H9 (cell line): ENCODE measurements at regions not wholly inside any gene's neighbourhood (a gene's known extent, or its start where the extent isn't known, plus 50 kb on each side); places are given as distances from the start of the nearest gene placed in this dataset.

Source experiments
- DNase-seq: peaks from one replicate; pipeline ENCODE4 v3.0.0-alpha.2; 2017
- H2AFZ ChIP-seq: one replicate; pipeline ENCODE4 v1.6.1; 2013; ENCODE audit warnings: mild to moderate bottlenecking, low read length, control low read depth, moderate library complexity
- H2AK5ac ChIP-seq: 2 replicates; pipeline ENCODE4 v1.6.1; 2013; ENCODE audit warnings: low read length, control low read depth, mixed read lengths; ENCODE audit not compliant: insufficient read length
- H2BK120ac ChIP-seq: one replicate; pipeline ENCODE4 v1.6.1; 2013; ENCODE audit warnings: low read depth, mild to moderate bottlenecking, low read length, control low read depth, inconsistent platforms; ENCODE audit not compliant: poor library complexity, severe bottlenecking
- H2BK12ac ChIP-seq: 2 replicates; pipeline ENCODE4 v1.6.1; 2013; ENCODE audit warnings: low read length, control low read depth, mixed read lengths, low read depth; ENCODE audit not compliant: insufficient read length
- H2BK15ac ChIP-seq: 2 replicates; pipeline ENCODE4 v1.6.1; 2013; ENCODE audit warnings: low read depth, low read length, control low read depth
- H2BK20ac ChIP-seq: one replicate; pipeline ENCODE4 v1.6.1; 2013; ENCODE audit warnings: low read depth, mild to moderate bottlenecking, low read length, control low read depth, inconsistent platforms; ENCODE audit not compliant: poor library complexity, severe bottlenecking
- H2BK5ac ChIP-seq: 2 replicates; pipeline ENCODE4 v1.6.1; 2013; ENCODE audit warnings: low read length, control low read depth, mixed read lengths; ENCODE audit not compliant: insufficient read length
- H3K14ac ChIP-seq: 2 replicates; pipeline ENCODE4 v1.6.1; 2013; ENCODE audit warnings: low read length, control low read depth; ENCODE audit not compliant: insufficient read depth
- H3K18ac ChIP-seq: 2 replicates; pipeline ENCODE4 v1.6.1; 2013; ENCODE audit warnings: low read depth, mild to moderate bottlenecking, mixed read lengths, low read length, control low read depth; ENCODE audit not compliant: insufficient read length
- H3K23ac ChIP-seq: 2 replicates; pipeline ENCODE4 v1.6.1; 2013; ENCODE audit warnings: low read length, control low read depth, mixed read lengths, low read depth; ENCODE audit not compliant: insufficient read length
- H3K23me2 ChIP-seq: 2 replicates; pipeline ENCODE4 v1.6.1; 2013; ENCODE audit warnings: low read depth, mild to moderate bottlenecking, mixed read lengths, low read length, control low read depth; ENCODE audit not compliant: insufficient read length, poor library complexity, severe bottlenecking
- H3K27ac ChIP-seq: 2 replicates; pipeline ENCODE4 v1.5.1; 2013; ENCODE audit warnings: low read length, control low read depth, mixed read lengths, low read depth; ENCODE audit not compliant: insufficient read length
- H3K27me3 ChIP-seq: 2 replicates; pipeline ENCODE4 v1.6.1; 2013; ENCODE audit warnings: low read length, control low read depth, inconsistent platforms; ENCODE audit not compliant: insufficient read depth
- H3K4ac ChIP-seq: 2 replicates; pipeline ENCODE4 v1.6.1; 2013; ENCODE audit warnings: low read depth, mild to moderate bottlenecking, control low read depth, inconsistent platforms, low read length, moderate library complexity
- H3K4me1 ChIP-seq: 2 replicates; pipeline ENCODE4 v1.6.1; 2013; ENCODE audit warnings: low read length, control low read depth, inconsistent platforms; ENCODE audit not compliant: insufficient read depth
- H3K4me2 ChIP-seq: 2 replicates; pipeline ENCODE4 v1.6.1; 2013; ENCODE audit warnings: low read length, control low read depth, mixed read lengths; ENCODE audit not compliant: insufficient read length, insufficient read depth
- H3K56ac ChIP-seq: 2 replicates; pipeline ENCODE4 v1.6.1; 2013; ENCODE audit warnings: low read depth, mild to moderate bottlenecking, mixed read lengths, low read length, control low read depth; ENCODE audit not compliant: insufficient read length
- H3K79me1 ChIP-seq: 2 replicates; pipeline ENCODE4 v1.6.1; 2013; ENCODE audit warnings: low read depth, mild to moderate bottlenecking, moderate library complexity, low read length, control low read depth, inconsistent platforms; ENCODE audit not compliant: insufficient read depth, poor library complexity, severe bottlenecking
- H3K79me2 ChIP-seq: 2 replicates; pipeline ENCODE4 v1.6.1; 2013; ENCODE audit warnings: low read length, control low read depth, inconsistent platforms; ENCODE audit not compliant: insufficient read depth
- H3K9ac ChIP-seq: 2 replicates; pipeline ENCODE4 v1.6.1; 2013; ENCODE audit warnings: low read length, control low read depth, mixed read lengths; ENCODE audit not compliant: insufficient read length; ENCODE audit errors: extremely low read depth
- H3K9me3 ChIP-seq: one replicate; pipeline ENCODE4 v1.6.1; 2013; ENCODE audit warnings: low read depth, low read length, inconsistent platforms; ENCODE audit not compliant: control insufficient read depth
- H3T11ph ChIP-seq: one replicate; pipeline ENCODE4 v1.6.1; 2013; ENCODE audit warnings: mild to moderate bottlenecking, low read length, control low read depth, inconsistent platforms
- H4K20me1 ChIP-seq: one replicate; pipeline ENCODE4 v1.6.1; 2013; ENCODE audit not compliant: control insufficient read depth, insufficient read length, insufficient read depth
- H4K5ac ChIP-seq: 2 replicates; pipeline ENCODE4 v1.6.1; 2013; ENCODE audit warnings: low read depth, mild to moderate bottlenecking, mixed read lengths, low read length, control low read depth; ENCODE audit not compliant: insufficient read length
- H4K8ac ChIP-seq: replicated peaks from 2 replicates; pipeline ENCODE4 v1.6.1; 2013; ENCODE audit warnings: low read length, control low read depth, mixed read lengths, low read depth; ENCODE audit not compliant: insufficient read length
- H4K91ac ChIP-seq: 2 replicates; pipeline ENCODE4 v1.6.1; 2013; ENCODE audit warnings: low read depth, mild to moderate bottlenecking, moderate library complexity, mixed read lengths, low read length, control low read depth; ENCODE audit not compliant: insufficient read length
- H3K27ac Mint-ChIP-seq, 3 experiments: 2 replicates in 2 of 3; 3 replicates in 1 of 3; pipeline ENCODE4 v1.8.0; 2020 to 2021; ENCODE audit warnings: mixed read lengths in 3 of 3, mild to moderate bottlenecking in 1 of 3, moderate library complexity in 1 of 3
- H3K27me3 Mint-ChIP-seq: 2 replicates; pipeline ENCODE4 v1.8.0; 2021; ENCODE audit warnings: low read depth, mild to moderate bottlenecking, moderate library complexity, mixed read lengths
- H3K36me3 Mint-ChIP-seq, 3 experiments: 2 replicates in 2 of 3; 3 replicates in 1 of 3; pipeline ENCODE4 v1.8.0; 2020 to 2021; ENCODE audit warnings: low read depth in 3 of 3, mixed read lengths in 3 of 3; ENCODE audit not compliant: insufficient read depth in 1 of 3
- H3K4me1 Mint-ChIP-seq, 2 experiments: 2 replicates each; pipeline ENCODE4 v1.8.0; 2020; ENCODE audit warnings: mixed read lengths in 2 of 2
- H3K4me3 Mint-ChIP-seq, 2 experiments: 2 replicates in 1 of 2; 3 replicates in 1 of 2; pipeline ENCODE4 v1.8.0; 2020 to 2021; ENCODE audit warnings: mild to moderate bottlenecking in 2 of 2, mixed read lengths in 2 of 2, moderate library complexity in 1 of 2
- H3K9me3 Mint-ChIP-seq, 2 experiments: 2 replicates in 1 of 2; 3 replicates in 1 of 2; pipeline ENCODE4 v1.8.0; 2020; ENCODE audit warnings: mild to moderate bottlenecking in 2 of 2, mixed read lengths in 2 of 2, moderate library complexity in 1 of 2
- CTCF ChIP-seq: fragments of 200-600 bp; sonication (generic); conservative IDR thresholded peaks from 3 replicates; pipeline ENCODE4 v1.8.0; 2021; ENCODE audit warnings: antibody characterized with exemption, mild to moderate bottlenecking
- WGBS: extraction: QIAGEN DNeasy Blood & Tissue Kit; methylation state at CpG from one replicate; pipeline ENCODE4 v1.1.7; 2013; ENCODE audit warnings: missing lambda C conversion rate, low lambda C conversion rate, mixed read lengths; ENCODE audit not compliant: insufficient read length; ENCODE audit errors: extremely low coverage; 5-methylcytosine and 5-hydroxymethylcytosine counted together

- Histone ChIP-seq H2BK120ac (no peak overlapping the region), H3K9ac (no peak overlapping the region), H3K4me2 (no peak overlapping the region), H3K23me2 (no peaks in the 10 kb centered on the region), H3K14ac (no peak overlapping the region), H3T11ph (no peak overlapping the region), H4K5ac (no peak overlapping the region), H3K79me2 (no peaks in the 10 kb centered on the region), H3K18ac (no peak overlapping the region), H3K9me3 (no peaks in the 10 kb centered on the region), H4K91ac (no peak overlapping the region), H4K8ac (no peak overlapping the region), H4K20me1 (no peaks in the 10 kb centered on the region), H2AK5ac (no peak overlapping the region), H3K4ac (no peak overlapping the region), H2BK15ac (no peak overlapping the region), H3K27ac (no peak overlapping the region), H2AFZ (no peak overlapping the region), H2BK12ac (no peak overlapping the region), H3K27me3 (no peaks in the 10 kb centered on the region), H2BK5ac (no peak overlapping the region), H3K23ac (no peak overlapping the region), H2BK20ac (no peak overlapping the region), H3K4me1 (no peaks in the 10 kb centered on the region), H3K79me1 (no peaks in the 10 kb centered on the region), H3K56ac (no peak overlapping the region)
- Mint-ChIP-seq H3K4me1 (no peaks in the 10 kb centered on the region), H3K4me3 (no peak overlapping the region), H3K27me3 (peaks cover 7% of the 10 kb centered on the region), H3K36me3 (no peaks in the 10 kb centered on the region), H3K9me3 (no peaks in the 10 kb centered on the region), H3K27ac (no peak overlapping the region)
- DNase-seq, result no peak
- no CpG with 5 or more reads among the region's 3 CpGs for WGBS
- no peak for TF ChIP-seq CTCF
Observed at GRCh38 chr13:39167018-39167417, 128.8 kb downstream of the NHLRC3 start.
